Coronary artery (tissue), 2 donors: ENCODE measurements at regions not wholly inside any gene's neighbourhood (a gene's known extent, or its start where the extent isn't known, plus 50 kb on each side); places are given as distances from the start of the nearest gene placed in this dataset.

ENCODE experiments used
- DNase-seq: peaks from one replicate; pipeline ENCODE4 v3.0.0-alpha.2; 2017; ENCODE audit warnings: low spot score
- H3K27ac ChIP-seq, 2 donors: fragments of 200-600 bp; sonication (generic); one replicate each; pipeline ENCODE4 v1.5.1; 2016 to 2019
- H3K4me3 ChIP-seq: fragments of 200-600 bp; sonication (generic); 2 replicates; pipeline ENCODE4 v1.5.1; 2016; ENCODE audit warnings: mild to moderate bottlenecking, moderate library complexity
- TF ChIP-seq, protein P1 (sequence below): fragments of 200-600 bp; sonication (generic); IDR thresholded peaks from one replicate; pipeline ENCODE4 v1.5.1; 2019; ENCODE audit warnings: antibody characterized with exemption

GRCh38 chr6:68013780-68014515, 621.1 kb upstream of the ADGRB3 start:
- no peak for DNase-seq
- TF ChIP-seq, protein P1, sequence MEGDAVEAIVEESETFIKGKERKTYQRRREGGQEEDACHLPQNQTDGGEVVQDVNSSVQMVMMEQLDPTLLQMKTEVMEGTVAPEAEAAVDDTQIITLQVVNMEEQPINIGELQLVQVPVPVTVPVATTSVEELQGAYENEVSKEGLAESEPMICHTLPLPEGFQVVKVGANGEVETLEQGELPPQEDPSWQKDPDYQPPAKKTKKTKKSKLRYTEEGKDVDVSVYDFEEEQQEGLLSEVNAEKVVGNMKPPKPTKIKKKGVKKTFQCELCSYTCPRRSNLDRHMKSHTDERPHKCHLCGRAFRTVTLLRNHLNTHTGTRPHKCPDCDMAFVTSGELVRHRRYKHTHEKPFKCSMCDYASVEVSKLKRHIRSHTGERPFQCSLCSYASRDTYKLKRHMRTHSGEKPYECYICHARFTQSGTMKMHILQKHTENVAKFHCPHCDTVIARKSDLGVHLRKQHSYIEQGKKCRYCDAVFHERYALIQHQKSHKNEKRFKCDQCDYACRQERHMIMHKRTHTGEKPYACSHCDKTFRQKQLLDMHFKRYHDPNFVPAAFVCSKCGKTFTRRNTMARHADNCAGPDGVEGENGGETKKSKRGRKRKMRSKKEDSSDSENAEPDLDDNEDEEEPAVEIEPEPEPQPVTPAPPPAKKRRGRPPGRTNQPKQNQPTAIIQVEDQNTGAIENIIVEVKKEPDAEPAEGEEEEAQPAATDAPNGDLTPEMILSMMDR = no peak
- H3K27ac ChIP-seq = no peak overlapping the region
- no peak overlapping the region for H3K4me3 ChIP-seq

- Histone ChIP-seq H3K27ac (no peak overlapping the region), H3K4me3 (no peak overlapping the region)
- TF ChIP-seq, protein P1 = no peak
- DNase-seq = no peak
These were observed 622.3 kb upstream of the ADGRB3 start for GRCh38 chr6:68012822-68013221.

DNA sequence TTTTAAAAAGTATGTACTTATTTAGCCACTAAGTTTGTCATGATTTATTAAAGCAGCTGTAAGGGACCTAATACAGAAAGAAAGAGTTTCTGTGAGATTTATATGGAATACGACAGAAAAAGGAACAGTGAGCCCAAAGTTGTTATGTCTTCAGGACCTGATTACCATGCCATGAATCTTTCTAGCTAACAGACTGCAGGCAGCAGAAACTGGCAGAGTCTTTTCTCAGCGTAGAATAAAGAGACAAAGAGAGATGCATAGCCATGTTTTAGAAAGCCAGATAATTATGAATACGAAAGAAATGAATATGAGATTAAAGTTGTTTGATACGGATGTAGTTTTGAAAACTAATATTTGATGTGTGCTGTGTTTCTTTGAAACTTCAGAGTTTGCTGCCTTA, 624.1 kb upstream of the ADGRB3 start:
- Histone ChIP-seq H3K27ac (no peak overlapping the region), H3K4me3 (no peak overlapping the region)
- TF ChIP-seq, protein P1 = no peak
- DNase-seq = no peak

GRCh38 chr6:68008445-68008844, 626.6 kb upstream of the ADGRB3 start:
- Histone ChIP-seq H3K4me3 (no peak overlapping the region), H3K27ac (no peak overlapping the region)
- TF ChIP-seq, protein P1 = no peak
- no peak for DNase-seq

DNA sequence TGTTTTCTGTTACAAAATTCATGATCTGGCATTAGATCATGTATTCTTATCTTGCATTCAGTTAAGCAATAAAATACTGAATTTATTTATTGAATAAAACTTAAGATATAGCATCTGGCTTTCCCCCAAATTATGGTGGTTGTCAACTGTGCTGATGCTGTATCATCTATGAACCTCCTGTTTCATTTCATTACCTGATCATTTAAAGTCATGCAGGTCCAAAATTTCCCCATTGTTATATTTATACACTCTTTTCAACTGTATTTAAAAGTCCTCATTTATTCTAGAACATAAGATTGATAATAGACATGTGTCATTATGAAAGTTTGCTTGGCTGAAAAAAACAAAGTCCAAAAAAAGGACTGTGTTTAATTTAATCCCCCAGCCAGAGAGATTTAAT, 627.4 kb upstream of the ADGRB3 start:
- H3K4me3 ChIP-seq = no peak overlapping the region
- DNase-seq = no peak
- H3K27ac ChIP-seq = no peak overlapping the region
- TF ChIP-seq, protein P1 = no peak

GRCh38 chr6:67986694-67987232, 648.3 kb upstream of the ADGRB3 start:
- Histone ChIP-seq H3K4me3 (no peak overlapping the region), H3K27ac (no peak overlapping the region)
- no peak for DNase-seq
- TF ChIP-seq, protein P1 = no peak

DNA sequence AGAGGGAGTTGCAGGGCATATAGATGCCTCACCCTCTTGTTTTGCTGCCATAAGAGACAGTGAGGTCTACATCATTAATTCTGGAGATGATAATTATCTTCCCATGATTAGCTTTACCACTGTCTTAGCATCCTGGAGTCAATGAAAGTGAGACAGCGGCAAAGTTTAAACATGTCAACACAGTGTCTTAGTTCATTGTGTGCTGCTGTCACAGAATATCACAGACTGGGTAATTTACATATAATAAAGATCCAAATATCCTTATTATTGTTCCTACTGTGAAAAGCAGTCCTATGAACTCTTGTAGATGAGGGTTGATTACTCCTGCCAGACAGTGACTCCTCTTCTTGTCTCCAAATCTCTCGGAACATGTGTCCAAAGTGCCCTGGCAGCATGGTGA, 658.6 kb upstream of the ADGRB3 start:
- Histone ChIP-seq H3K4me3 (no peak overlapping the region), H3K27ac (no peak overlapping the region)
- no peak for DNase-seq
- TF ChIP-seq, protein P1 = no peak
